Liver (tissue), 8 donors: ENCODE measurements at regions not wholly inside any gene's neighbourhood (a gene's known extent, or its start where the extent isn't known, plus 50 kb on each side); places are given as distances from the start of the nearest gene placed in this dataset.

Experiments
- DNase-seq: peaks from one replicate; pipeline ENCODE4 v3.0.0-alpha.2; 2017; ENCODE audit warnings: low spot score
- H3K27ac ChIP-seq, 2 donors: one replicate each; pipeline ENCODE4 v1.7.0; 2013; ENCODE audit warnings: inconsistent platforms in 2 of 2, low read length in 2 of 2, control low read depth in 1 of 2, low read depth in 1 of 2, mild to moderate bottlenecking in 1 of 2
- H3K27me3 ChIP-seq, 4 donors: one replicate each; pipeline versions ENCODE4 v1.6.1 to v1.7.0; 2013; ENCODE audit warnings: low read length in 3 of 4, inconsistent platforms in 1 of 4, mild to moderate bottlenecking in 1 of 4, moderate library complexity in 1 of 4; ENCODE audit not compliant: control insufficient read depth in 4 of 4, insufficient read depth in 4 of 4
- H3K36me3 ChIP-seq, 4 donors: one replicate each; pipeline versions ENCODE4 v1.6.1 to v1.7.0; 2013; ENCODE audit warnings: low read length in 3 of 4, mild to moderate bottlenecking in 3 of 4, low read depth in 1 of 4, moderate library complexity in 1 of 4; ENCODE audit not compliant: control insufficient read depth in 4 of 4, insufficient read depth in 3 of 4
- H3K4me1 ChIP-seq, 4 donors: one replicate each; pipeline versions ENCODE4 v1.6.1 to v1.7.0; 2013; ENCODE audit warnings: low read length in 3 of 4, mild to moderate bottlenecking in 3 of 4, moderate library complexity in 1 of 4; ENCODE audit not compliant: control insufficient read depth in 4 of 4, insufficient read depth in 4 of 4
- H3K4me3 ChIP-seq, 3 donors: one replicate each; pipeline versions ENCODE4 v1.6.1 to v1.7.0; 2013; ENCODE audit warnings: low read length in 3 of 3, control low read depth in 1 of 3, low read depth in 1 of 3, mild to moderate bottlenecking in 1 of 3
- H3K9ac ChIP-seq, 2 donors: one replicate each; pipeline ENCODE4 v1.7.0; 2013; ENCODE audit warnings: low read length in 2 of 2, mild to moderate bottlenecking in 2 of 2, moderate library complexity in 2 of 2, control low read depth in 1 of 2, low read depth in 1 of 2
- H3K9me3 ChIP-seq, 4 donors: one replicate each; pipeline versions ENCODE4 v1.6.1 to v1.7.0; 2013; ENCODE audit warnings: low read length in 3 of 4; ENCODE audit not compliant: control insufficient read depth in 4 of 4
- ATF3 ChIP-seq: IDR thresholded peaks from 2 replicates; pipeline ENCODE4 v1.6.1; 2016; ENCODE audit warnings: antibody characterized with exemption
- CTCF ChIP-seq: fragments of 150-350 bp; IDR thresholded peaks from 2 replicates; pipeline ENCODE4 v1.5.1; 2017; ENCODE audit warnings: improper control_type of control experiment, low read depth, low read length; ENCODE audit not compliant: missing input control
- EGR1 ChIP-seq, 2 donors: IDR thresholded peaks; 2 replicates each; pipeline ENCODE4 v1.6.1; 2016 to 2018; ENCODE audit warnings: antibody characterized with exemption in 2 of 2, low read depth in 2 of 2
- FOXA1 ChIP-seq: IDR thresholded peaks from 2 replicates; pipeline ENCODE4 v1.6.1; 2016; ENCODE audit warnings: antibody characterized with exemption
- FOXA2 ChIP-seq: IDR thresholded peaks from 2 replicates; pipeline ENCODE4 v1.6.1; 2016; ENCODE audit warnings: antibody characterized with exemption
- GABPA ChIP-seq, 2 donors: IDR thresholded peaks in 1 of 2; conservative IDR thresholded peaks in 1 of 2; 2 replicates each; pipeline ENCODE4 v1.6.1; 2016; ENCODE audit warnings: antibody characterized with exemption in 2 of 2, mild to moderate bottlenecking in 1 of 2, moderate library complexity in 1 of 2
- HNF4A ChIP-seq, 2 donors: conservative IDR thresholded peaks; 2 replicates each; pipeline ENCODE4 v1.6.1; 2016; ENCODE audit warnings: antibody characterized with exemption in 2 of 2, mild to moderate bottlenecking in 2 of 2
- HNF4G ChIP-seq: IDR thresholded peaks from 2 replicates; pipeline ENCODE4 v1.6.1; 2016; ENCODE audit warnings: antibody characterized with exemption
- JUND ChIP-seq, 2 donors: IDR thresholded peaks; 2 replicates each; pipeline ENCODE4 v1.6.1; 2016; ENCODE audit warnings: antibody characterized with exemption in 2 of 2
- MAX ChIP-seq: IDR thresholded peaks from 2 replicates; pipeline ENCODE4 v1.6.1; 2016; ENCODE audit warnings: antibody characterized with exemption
- NR2F2 ChIP-seq: IDR thresholded peaks from 2 replicates; pipeline ENCODE4 v1.6.1; 2016; ENCODE audit warnings: antibody characterized with exemption
- RAD21 ChIP-seq, 2 donors: IDR thresholded peaks; 2 replicates each; pipeline ENCODE4 v1.6.1; 2016; ENCODE audit warnings: antibody characterized with exemption in 2 of 2, mild to moderate bottlenecking in 2 of 2
- RXRA ChIP-seq, 2 donors: IDR thresholded peaks; 2 replicates each; pipeline ENCODE4 v1.6.1; 2017 to 2018; ENCODE audit warnings: antibody characterized with exemption in 2 of 2, mild to moderate bottlenecking in 1 of 2
- SP1 ChIP-seq: IDR thresholded peaks from 2 replicates; pipeline ENCODE4 v1.6.1; 2018; ENCODE audit warnings: antibody characterized with exemption, mild to moderate bottlenecking
- TAF1 ChIP-seq: conservative IDR thresholded peaks from 2 replicates; pipeline ENCODE4 v1.6.1; 2016; ENCODE audit warnings: antibody characterized with exemption, mild to moderate bottlenecking
- YY1 ChIP-seq: IDR thresholded peaks from 2 replicates; pipeline ENCODE4 v1.6.1; 2016; ENCODE audit warnings: antibody characterized with exemption, mild to moderate bottlenecking
- WGBS: extraction: QIAGEN DNeasy Blood & Tissue Kit; methylation state at CpG from one replicate; pipeline ENCODE4 v1.1.7; 2013; 5-methylcytosine and 5-hydroxymethylcytosine counted together
- TF ChIP-seq, protein P1 (sequence below): IDR thresholded peaks from 2 replicates; pipeline ENCODE4 v1.6.1; 2016; ENCODE audit warnings: antibody characterized with exemption, mild to moderate bottlenecking
- TF ChIP-seq, protein P2 (sequence below): IDR thresholded peaks from 2 replicates; pipeline ENCODE4 v1.6.1; 2016; ENCODE audit warnings: antibody characterized with exemption
- donor health status: healthy.
- donor health status: healthy.
- donor health status: healthy.
- donor health status: healthy.
- donor health status: healthy.

- Histone ChIP-seq H3K9me3 (peaks cover 0 to 12% (median 6%) of the 10 kb centered on the region in 4 donors), H3K4me3 (no peak overlapping the region), H3K27ac (no peak overlapping the region), H3K36me3 (no peaks in the 10 kb centered on the region), H3K4me1 (no peaks in the 10 kb centered on the region), H3K9ac (no peak overlapping the region), H3K27me3 (no peaks in the 10 kb centered on the region)
- DNase-seq = no peak
- 77% methylated on average over 16 of the region's 16 CpGs for WGBS
- no peak for TF ChIP-seq EGR1 (IDR thresholded peaks at IDR 0.05; ENCODE audit: low read depth in 2 of 2)
- TF ChIP-seq HNF4G = no peak
- TF ChIP-seq FOXA1 = no peak
- TF ChIP-seq, protein P1, sequence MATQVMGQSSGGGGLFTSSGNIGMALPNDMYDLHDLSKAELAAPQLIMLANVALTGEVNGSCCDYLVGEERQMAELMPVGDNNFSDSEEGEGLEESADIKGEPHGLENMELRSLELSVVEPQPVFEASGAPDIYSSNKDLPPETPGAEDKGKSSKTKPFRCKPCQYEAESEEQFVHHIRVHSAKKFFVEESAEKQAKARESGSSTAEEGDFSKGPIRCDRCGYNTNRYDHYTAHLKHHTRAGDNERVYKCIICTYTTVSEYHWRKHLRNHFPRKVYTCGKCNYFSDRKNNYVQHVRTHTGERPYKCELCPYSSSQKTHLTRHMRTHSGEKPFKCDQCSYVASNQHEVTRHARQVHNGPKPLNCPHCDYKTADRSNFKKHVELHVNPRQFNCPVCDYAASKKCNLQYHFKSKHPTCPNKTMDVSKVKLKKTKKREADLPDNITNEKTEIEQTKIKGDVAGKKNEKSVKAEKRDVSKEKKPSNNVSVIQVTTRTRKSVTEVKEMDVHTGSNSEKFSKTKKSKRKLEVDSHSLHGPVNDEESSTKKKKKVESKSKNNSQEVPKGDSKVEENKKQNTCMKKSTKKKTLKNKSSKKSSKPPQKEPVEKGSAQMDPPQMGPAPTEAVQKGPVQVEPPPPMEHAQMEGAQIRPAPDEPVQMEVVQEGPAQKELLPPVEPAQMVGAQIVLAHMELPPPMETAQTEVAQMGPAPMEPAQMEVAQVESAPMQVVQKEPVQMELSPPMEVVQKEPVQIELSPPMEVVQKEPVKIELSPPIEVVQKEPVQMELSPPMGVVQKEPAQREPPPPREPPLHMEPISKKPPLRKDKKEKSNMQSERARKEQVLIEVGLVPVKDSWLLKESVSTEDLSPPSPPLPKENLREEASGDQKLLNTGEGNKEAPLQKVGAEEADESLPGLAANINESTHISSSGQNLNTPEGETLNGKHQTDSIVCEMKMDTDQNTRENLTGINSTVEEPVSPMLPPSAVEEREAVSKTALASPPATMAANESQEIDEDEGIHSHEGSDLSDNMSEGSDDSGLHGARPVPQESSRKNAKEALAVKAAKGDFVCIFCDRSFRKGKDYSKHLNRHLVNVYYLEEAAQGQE = no peak
- TF ChIP-seq SP1 = no peak
- no peak for TF ChIP-seq GABPA (IDR thresholded peaks at IDR 0.05 in 1 of 2, conservative IDR thresholded peaks at IDR 0.05 in 1 of 2)
- no peak for TF ChIP-seq JUND (IDR thresholded peaks at IDR 0.05)
- TF ChIP-seq NR2F2 = no peak
Measured at GRCh38 chr16:73756289-73757178, 540.1 kb upstream of the PSMD7 start.

DNA sequence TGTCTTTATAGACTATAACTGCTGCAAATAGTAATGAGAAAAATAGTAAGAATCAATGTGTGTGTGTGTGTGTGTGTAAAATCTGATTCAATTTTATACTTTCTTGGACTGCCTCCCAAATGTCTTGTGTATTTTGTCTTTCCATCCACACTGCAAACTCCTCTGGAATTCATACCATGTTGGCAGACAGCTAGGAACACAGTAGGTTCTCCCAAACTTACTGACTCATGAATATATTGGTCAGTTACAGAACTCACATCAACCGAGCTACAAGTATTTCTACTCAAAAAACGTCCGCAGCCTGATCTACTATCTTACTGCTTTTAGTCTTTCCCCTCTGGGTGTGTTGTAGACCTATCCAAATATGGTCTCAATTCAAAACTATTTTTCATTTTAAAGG lies 542.7 kb upstream of the PSMD7 start:
- H3K9me3 ChIP-seq = peaks cover 0 to 5% (median 2%) of the 10 kb centered on the region in 4 donors
- H3K27ac ChIP-seq = no peak overlapping the region
- H3K4me1 ChIP-seq = no peaks in the 10 kb centered on the region
- H3K36me3 ChIP-seq = no peaks in the 10 kb centered on the region
- TF ChIP-seq CTCF (no peak), YY1 (no peak), TAF1 (no peak), SP1 (no peak), NR2F2 (no peak), MAX (no peak), RXRA (IDR thresholded peaks at IDR 0.05) (no peak), FOXA2 (no peak), ATF3 (no peak), FOXA1 (no peak), HNF4G (no peak), HNF4A (conservative IDR thresholded peaks at IDR 0.05) (no peak), RAD21 (IDR thresholded peaks at IDR 0.05) (no peak), EGR1 (IDR thresholded peaks at IDR 0.05; ENCODE audit: low read depth in 2 of 2) (no peak), JUND (IDR thresholded peaks at IDR 0.05) (no peak), GABPA (IDR thresholded peaks at IDR 0.05 in 1 of 2, conservative IDR thresholded peaks at IDR 0.05 in 1 of 2) (no peak)
- TF ChIP-seq, protein P2, sequence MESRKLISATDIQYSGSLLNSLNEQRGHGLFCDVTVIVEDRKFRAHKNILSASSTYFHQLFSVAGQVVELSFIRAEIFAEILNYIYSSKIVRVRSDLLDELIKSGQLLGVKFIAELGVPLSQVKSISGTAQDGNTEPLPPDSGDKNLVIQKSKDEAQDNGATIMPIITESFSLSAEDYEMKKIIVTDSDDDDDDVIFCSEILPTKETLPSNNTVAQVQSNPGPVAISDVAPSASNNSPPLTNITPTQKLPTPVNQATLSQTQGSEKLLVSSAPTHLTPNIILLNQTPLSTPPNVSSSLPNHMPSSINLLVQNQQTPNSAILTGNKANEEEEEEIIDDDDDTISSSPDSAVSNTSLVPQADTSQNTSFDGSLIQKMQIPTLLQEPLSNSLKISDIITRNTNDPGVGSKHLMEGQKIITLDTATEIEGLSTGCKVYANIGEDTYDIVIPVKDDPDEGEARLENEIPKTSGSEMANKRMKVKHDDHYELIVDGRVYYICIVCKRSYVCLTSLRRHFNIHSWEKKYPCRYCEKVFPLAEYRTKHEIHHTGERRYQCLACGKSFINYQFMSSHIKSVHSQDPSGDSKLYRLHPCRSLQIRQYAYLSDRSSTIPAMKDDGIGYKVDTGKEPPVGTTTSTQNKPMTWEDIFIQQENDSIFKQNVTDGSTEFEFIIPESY = no peak
- TF ChIP-seq, protein P1 = no peak
- no peaks in the 10 kb centered on the region for H3K27me3 ChIP-seq
- 81% methylated on average over 3 of the region's 3 CpGs for WGBS
- H3K4me3 ChIP-seq = no peak overlapping the region
- no peak for DNase-seq
- H3K9ac ChIP-seq = no peak overlapping the region
